ENCODE measurements at regions not wholly inside any gene's neighbourhood (a gene's known extent, or its start where the extent isn't known, plus 50 kb on each side); places are given as distances from the start of the nearest gene placed in this dataset.

- TF ChIP-seq, protein P1, sequence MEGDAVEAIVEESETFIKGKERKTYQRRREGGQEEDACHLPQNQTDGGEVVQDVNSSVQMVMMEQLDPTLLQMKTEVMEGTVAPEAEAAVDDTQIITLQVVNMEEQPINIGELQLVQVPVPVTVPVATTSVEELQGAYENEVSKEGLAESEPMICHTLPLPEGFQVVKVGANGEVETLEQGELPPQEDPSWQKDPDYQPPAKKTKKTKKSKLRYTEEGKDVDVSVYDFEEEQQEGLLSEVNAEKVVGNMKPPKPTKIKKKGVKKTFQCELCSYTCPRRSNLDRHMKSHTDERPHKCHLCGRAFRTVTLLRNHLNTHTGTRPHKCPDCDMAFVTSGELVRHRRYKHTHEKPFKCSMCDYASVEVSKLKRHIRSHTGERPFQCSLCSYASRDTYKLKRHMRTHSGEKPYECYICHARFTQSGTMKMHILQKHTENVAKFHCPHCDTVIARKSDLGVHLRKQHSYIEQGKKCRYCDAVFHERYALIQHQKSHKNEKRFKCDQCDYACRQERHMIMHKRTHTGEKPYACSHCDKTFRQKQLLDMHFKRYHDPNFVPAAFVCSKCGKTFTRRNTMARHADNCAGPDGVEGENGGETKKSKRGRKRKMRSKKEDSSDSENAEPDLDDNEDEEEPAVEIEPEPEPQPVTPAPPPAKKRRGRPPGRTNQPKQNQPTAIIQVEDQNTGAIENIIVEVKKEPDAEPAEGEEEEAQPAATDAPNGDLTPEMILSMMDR (tag by site-specific recombination; IDR thresholded peaks at IDR 0.05) = no peak
- no peak for TF ChIP-seq ZNF140 (tag by site-specific recombination; IDR thresholded peaks at IDR 0.05)
Observed at GRCh38 chr3:66610562-66610909, 109.7 kb upstream of the LRIG1 start.

Measured in HEK293 (cell line).